Esophagus (tissue), 2 donors: ENCODE measurements at regions not wholly inside any gene's neighbourhood (a gene's known extent, or its start where the extent isn't known, plus 50 kb on each side); places are given as distances from the start of the nearest gene placed in this dataset.
"Not testable (repeated sequence)": the region's sequence is repeated elsewhere in the genome, so short reads cannot be mapped to it uniquely, and the experiment has no call there.

Experiments
- H3K27ac ChIP-seq, 2 donors: one replicate each; pipeline ENCODE4 v1.5.1; 2013; ENCODE audit warnings: low read depth in 2 of 2, mild to moderate bottlenecking in 2 of 2, inconsistent platforms in 1 of 2, low read length in 1 of 2, moderate library complexity in 1 of 2
- H3K27me3 ChIP-seq, 2 donors: one replicate each; pipeline ENCODE4 v1.6.1; 2013; ENCODE audit warnings: low read length in 2 of 2, control low read depth in 1 of 2, mild to moderate bottlenecking in 1 of 2; ENCODE audit not compliant: insufficient read depth in 2 of 2, control insufficient read depth in 1 of 2
- H3K36me3 ChIP-seq, 2 donors: one replicate each; pipeline ENCODE4 v1.6.1; 2013; ENCODE audit warnings: low read length in 1 of 2; ENCODE audit not compliant: control insufficient read depth in 2 of 2, insufficient read depth in 2 of 2
- H3K4me1 ChIP-seq, 2 donors: one replicate each; pipeline ENCODE4 v1.6.1; 2013; ENCODE audit warnings: low read length in 1 of 2; ENCODE audit not compliant: control insufficient read depth in 2 of 2, insufficient read depth in 2 of 2
- H3K4me3 ChIP-seq, 2 donors: one replicate each; pipeline ENCODE4 v1.5.1; 2013; ENCODE audit warnings: low read length in 2 of 2, mild to moderate bottlenecking in 2 of 2, low read depth in 1 of 2, moderate library complexity in 1 of 2
- H3K9me3 ChIP-seq, 2 donors: one replicate each; pipeline ENCODE4 v1.6.1; 2013; ENCODE audit warnings: mild to moderate bottlenecking in 2 of 2, low read depth in 1 of 2, low read length in 1 of 2, moderate library complexity in 1 of 2; ENCODE audit not compliant: control insufficient read depth in 2 of 2, insufficient read depth in 1 of 2
- WGBS, 2 donors: extraction: QIAGEN DNeasy Blood & Tissue Kit; methylation state at CpG; one replicate each; pipeline ENCODE4 v1.1.7; 2013; 5-methylcytosine and 5-hydroxymethylcytosine counted together
- donor health status: healthy with polysubstance abuse.
- donor health status: Bipolar disorder and iron deficiency.

DNA sequence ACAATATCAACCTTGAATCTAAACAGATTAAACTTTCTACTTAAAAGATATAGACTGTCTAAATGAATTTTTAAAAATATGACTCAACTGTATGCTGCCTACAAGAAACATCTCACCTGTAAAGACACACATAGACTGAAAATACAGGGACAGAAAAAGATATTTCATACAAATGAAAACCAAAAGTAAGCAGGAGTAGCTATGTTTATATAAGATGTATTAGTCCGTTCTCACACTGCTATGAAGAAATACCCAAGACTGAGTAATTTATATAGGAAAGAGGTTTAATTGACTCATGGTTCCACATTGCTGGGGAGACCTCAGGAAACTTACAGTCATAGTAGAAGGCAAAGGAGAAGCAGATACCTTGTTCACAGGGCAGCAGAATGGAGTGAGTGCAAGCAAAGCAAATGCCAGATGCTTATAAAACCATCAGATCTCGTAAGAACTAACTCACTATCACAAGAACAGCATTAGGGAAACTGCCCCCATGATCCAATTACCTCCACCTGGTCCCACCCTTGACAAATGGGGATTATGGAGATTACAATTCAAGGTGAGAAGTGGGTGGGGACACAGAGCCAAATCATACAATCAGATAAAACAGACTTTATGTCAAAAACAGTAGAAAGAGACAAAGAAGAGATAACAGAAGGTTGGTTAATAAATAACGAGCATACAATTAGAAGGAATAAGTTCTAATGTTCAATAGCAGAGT is 214.4 kb upstream of the SLC39A10 start:
- no peaks in the 10 kb centered on the region for H3K4me1 ChIP-seq
- H3K36me3 ChIP-seq: no peaks in the 10 kb centered on the region
- no peak overlapping the region for H3K27ac ChIP-seq
- H3K4me3 ChIP-seq: no peak overlapping the region
- 70 to 83% methylated on average over 3 of the region's 3 CpGs for WGBS, 2 donors
- peaks cover 0 to 6% of the 10 kb centered on the region in 2 donors for H3K9me3 ChIP-seq
- no peaks in the 10 kb centered on the region for H3K27me3 ChIP-seq

DNA sequence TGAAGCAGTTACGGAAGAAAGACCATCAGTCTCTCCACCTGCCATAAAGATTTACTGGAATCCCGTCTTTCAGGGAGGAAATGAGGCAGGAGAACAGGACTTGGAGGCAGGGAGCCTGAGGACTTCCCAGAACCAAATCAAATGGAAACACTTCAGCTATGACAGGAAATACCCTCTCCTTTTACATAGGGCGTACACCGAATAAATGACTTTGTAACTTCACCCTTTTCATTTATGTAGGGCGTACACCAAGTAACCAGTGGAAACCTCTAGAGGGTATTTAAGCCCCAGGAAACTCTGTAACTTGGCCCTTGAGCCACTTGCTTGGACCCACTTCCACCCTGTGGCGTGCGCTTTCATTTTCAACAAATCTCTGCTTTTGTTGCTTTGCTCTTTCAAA is 218.3 kb upstream of the SLC39A10 start:
- Histone ChIP-seq H3K27ac (no peak overlapping the region), H3K36me3 (no peaks in the 10 kb centered on the region), H3K4me3 (no peak overlapping the region)

DNA sequence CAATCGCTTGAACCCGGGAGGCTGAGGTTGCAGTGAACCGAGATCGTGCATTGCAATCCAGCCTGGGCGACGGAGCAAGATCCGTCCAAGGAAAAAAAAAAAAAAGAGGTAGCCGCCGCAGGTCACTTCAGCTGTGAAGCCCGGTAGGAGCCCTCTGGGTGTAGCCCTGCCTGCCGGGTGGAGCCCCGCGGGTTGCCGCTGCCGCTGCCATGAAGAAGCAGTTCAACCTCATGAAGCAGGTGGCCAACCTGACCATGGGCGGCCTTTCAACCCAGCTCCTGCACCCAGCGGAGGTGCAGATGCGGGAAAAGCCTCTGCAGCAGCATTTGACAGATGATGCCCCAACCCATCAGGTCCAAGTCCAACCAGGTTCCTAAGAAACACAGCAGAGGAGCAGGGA is 219.5 kb upstream of the SLC39A10 start:
- 96% methylated on average over 18 of the region's 18 CpGs for WGBS, 2 donors
- no peaks in the 10 kb centered on the region for H3K27me3 ChIP-seq
- peaks cover 0 to 6% of the 10 kb centered on the region in 2 donors for H3K9me3 ChIP-seq
- H3K27ac ChIP-seq: no peak overlapping the region
- no peaks in the 10 kb centered on the region for H3K36me3 ChIP-seq
- H3K4me3 ChIP-seq: no peak overlapping the region
- H3K4me1 ChIP-seq: no peaks in the 10 kb centered on the region

More for the DNA sequence above, 218.3 kb upstream of the SLC39A10 start:
- WGBS, 2 donors: 89 to 92% methylated on average over 7 of the region's 7 CpGs
- peaks cover 0 to 6% of the 10 kb centered on the region in 2 donors for H3K9me3 ChIP-seq
- H3K4me1 ChIP-seq: no peaks in the 10 kb centered on the region
- no peaks in the 10 kb centered on the region for H3K27me3 ChIP-seq

- H3K36me3 ChIP-seq: no peaks in the 10 kb centered on the region
- no peak overlapping the region for H3K4me3 ChIP-seq
- no peaks in the 10 kb centered on the region for H3K27me3 ChIP-seq
- no peak overlapping the region for H3K27ac ChIP-seq
- H3K9me3 ChIP-seq: no peaks in the 10 kb centered on the region
- WGBS, 2 donors: 76 to 86% methylated on average over 1 of the region's 1 CpG
- no peaks in the 10 kb centered on the region for H3K4me1 ChIP-seq
Measured at GRCh38 chr2:195434346-195434745, 222.7 kb upstream of the SLC39A10 start.

DNA sequence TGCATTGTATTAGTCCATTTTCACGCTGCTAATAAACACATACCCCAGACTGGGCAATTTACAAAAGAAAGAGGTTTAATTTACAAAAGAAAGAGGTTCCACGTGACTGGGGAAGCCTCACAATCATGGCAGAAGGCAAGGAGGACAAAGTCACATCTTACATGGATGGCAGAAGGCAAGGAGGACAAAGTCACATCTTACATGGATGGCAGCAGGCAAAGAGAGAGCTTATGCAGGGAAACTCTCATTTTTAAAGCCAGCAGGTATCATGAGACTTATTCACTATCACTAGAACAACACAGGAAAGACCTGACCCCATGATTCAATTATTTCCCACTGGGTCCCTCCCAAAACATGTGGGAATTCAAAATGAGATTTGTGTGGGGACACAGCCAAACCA is 223.3 kb upstream of the SLC39A10 start:
- H3K9me3 ChIP-seq, H3K4me1 ChIP-seq, H3K27ac ChIP-seq, H3K27me3 ChIP-seq, H3K36me3 ChIP-seq, H3K4me3 ChIP-seq: not testable (repeated sequence)
- 72 to 78% methylated on average over 2 of the region's 2 CpGs for WGBS, 2 donors

GRCh38 chr2:195428673-195429072 is 228.4 kb upstream of the SLC39A10 start:
- H3K36me3 ChIP-seq: no peaks in the 10 kb centered on the region
- H3K9me3 ChIP-seq: no peaks in the 10 kb centered on the region
- no peaks in the 10 kb centered on the region for H3K4me1 ChIP-seq
- no peaks in the 10 kb centered on the region for H3K27me3 ChIP-seq
- WGBS, 2 donors: 88 to 89% methylated on average over 3 of the region's 3 CpGs
- H3K4me3 ChIP-seq: no peak overlapping the region
- no peak overlapping the region for H3K27ac ChIP-seq

DNA sequence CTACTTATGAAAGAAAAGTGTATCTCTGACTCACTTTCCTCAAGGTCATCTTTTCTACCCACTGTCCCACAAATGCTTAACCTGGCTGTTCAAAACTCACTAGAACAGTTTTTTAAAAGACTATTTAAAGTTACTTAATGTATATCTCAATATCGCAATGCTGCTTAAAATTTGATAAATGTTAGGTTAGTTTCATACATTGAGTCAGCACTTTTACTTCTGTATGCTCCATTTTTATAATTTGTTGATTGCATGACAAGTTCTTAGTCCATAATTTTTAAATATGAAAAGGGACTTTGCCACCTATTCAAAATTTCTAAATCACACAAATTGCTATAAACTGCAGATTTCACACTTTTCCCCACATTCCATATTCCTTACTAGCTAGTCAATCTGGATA is 231.7 kb upstream of the SLC39A10 start:
- Histone ChIP-seq H3K36me3 (no peaks in the 10 kb centered on the region), H3K27ac (no peak overlapping the region), H3K4me3 (no peak overlapping the region), H3K4me1 (no peaks in the 10 kb centered on the region), H3K9me3 (no peaks in the 10 kb centered on the region), H3K27me3 (no peaks in the 10 kb centered on the region)
- WGBS, 2 donors: 86 to 96% methylated on average over 1 of the region's 1 CpG

DNA sequence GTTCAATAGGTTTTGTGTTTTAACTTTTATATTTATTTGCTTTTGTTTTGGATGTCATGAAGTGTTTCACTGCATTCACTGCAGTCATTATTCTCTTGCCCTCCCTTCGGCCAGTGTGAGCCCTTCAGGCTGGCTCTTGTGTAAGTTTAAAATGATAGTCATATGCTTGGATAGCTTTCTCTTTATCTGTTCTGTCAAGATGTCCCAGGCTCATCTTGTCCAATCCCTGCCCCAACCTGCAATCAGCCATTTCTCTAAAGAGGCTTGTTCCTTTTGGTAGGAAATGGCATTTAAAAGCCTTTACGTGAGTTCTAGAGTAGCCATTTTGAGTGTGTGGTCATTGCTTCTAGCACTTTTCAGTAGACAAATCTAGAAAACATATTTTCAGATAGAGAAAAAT is 238.0 kb upstream of the SLC39A10 start:
- Histone ChIP-seq H3K36me3 (no peaks in the 10 kb centered on the region), H3K4me1 (no peaks in the 10 kb centered on the region), H3K27me3 (no peaks in the 10 kb centered on the region), H3K9me3 (no peaks in the 10 kb centered on the region), H3K4me3 (no peak overlapping the region), H3K27ac (no peak overlapping the region)
- WGBS, 2 donors: 94 to 95% methylated on average over 2 of the region's 2 CpGs

DNA sequence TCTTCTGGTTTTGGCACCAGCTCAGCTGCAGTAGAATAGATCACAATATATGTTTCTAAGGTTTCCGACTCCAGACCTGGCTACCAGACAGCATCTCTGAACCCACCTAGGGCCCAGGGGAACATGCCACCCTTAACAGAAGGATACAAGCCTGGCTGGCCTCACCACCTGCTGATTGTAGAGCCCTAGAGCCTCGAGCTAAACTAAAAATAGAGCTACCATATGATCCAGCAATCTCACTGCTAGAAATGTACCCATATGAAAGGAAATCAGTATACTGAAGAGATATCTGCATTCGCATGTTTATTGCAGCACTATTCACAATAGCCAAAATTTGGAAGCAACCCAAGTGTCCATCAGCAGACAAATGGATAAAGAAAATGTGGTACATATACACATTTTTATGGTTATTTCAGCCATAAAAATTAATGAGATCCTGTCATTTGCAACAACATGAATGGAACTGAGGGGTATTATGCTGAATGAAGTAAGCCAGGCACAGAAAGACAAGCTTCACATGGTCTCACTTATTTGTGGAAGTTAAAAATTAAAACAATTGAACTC is 242.4 kb upstream of the SLC39A10 start:
- Histone ChIP-seq H3K4me1 (no peaks in the 10 kb centered on the region), H3K27me3 (no peaks in the 10 kb centered on the region), H3K36me3 (no peaks in the 10 kb centered on the region), H3K27ac (no peak overlapping the region), H3K4me3 (no peak overlapping the region), H3K9me3 (no peaks in the 10 kb centered on the region)
- 75 to 79% methylated on average over 3 of the region's 3 CpGs for WGBS, 2 donors

GRCh38 chr2:195413944-195414343 is 243.1 kb upstream of the SLC39A10 start:
- H3K4me1 ChIP-seq: no peaks in the 10 kb centered on the region
- H3K36me3 ChIP-seq: no peaks in the 10 kb centered on the region
- 86 to 88% methylated on average over 2 of the region's 2 CpGs for WGBS, 2 donors
- H3K4me3 ChIP-seq: no peak overlapping the region
- H3K27ac ChIP-seq: no peak overlapping the region
- no peaks in the 10 kb centered on the region for H3K9me3 ChIP-seq
- H3K27me3 ChIP-seq: no peaks in the 10 kb centered on the region
